HG03139 (cell line): ENCODE measurements at regions not wholly inside any gene's neighbourhood (a gene's known extent, or its start where the extent isn't known, plus 50 kb on each side); places are given as distances from the start of the nearest gene placed in this dataset.
"Not testable (repeated sequence)": the region's sequence is repeated elsewhere in the genome, so short reads cannot be mapped to it uniquely, and the experiment has no call there.

Experiments
- ATAC-seq: cut with Tn5 transposase; IDR thresholded peaks from one replicate; pipeline ENCODE4 v1.9.1; 2021; ENCODE audit not compliant: unreplicated experiment

GRCh38 chr13:76630629-76631230, 255.5 kb downstream of the KCTD12 start:
- ATAC-seq, result no peak

GRCh38 chr13:76622315-76623040, 263.7 kb downstream of the KCTD12 start:
- no peak for ATAC-seq

GRCh38 chr13:76621705-76622104, 264.5 kb downstream of the KCTD12 start:
- ATAC-seq, result no peak

GRCh38 chr13:76620036-76620435, 266.2 kb downstream of the KCTD12 start:
- ATAC-seq, result no peak

- ATAC-seq, result no peak
Measured at GRCh38 chr13:76619631-76620030, 266.6 kb downstream of the KCTD12 start.

GRCh38 chr13:76610819-76611415, 275.3 kb downstream of the KCTD12 start:
- ATAC-seq, result no peak

GRCh38 chr13:76609643-76610042, 276.6 kb downstream of the KCTD12 start:
- no peak for ATAC-seq

GRCh38 chr13:76607866-76608265, 278.3 kb downstream of the KCTD12 start:
- ATAC-seq, result no peak

- ATAC-seq, result no peak
Measured at GRCh38 chr13:76600081-76600480, 286.1 kb downstream of the KCTD12 start.

GRCh38 chr13:76597868-76598267, 288.3 kb downstream of the KCTD12 start:
- no peak for ATAC-seq

GRCh38 chr13:76596216-76596615, 290.0 kb downstream of the KCTD12 start:
- no peak for ATAC-seq

GRCh38 chr13:76594435-76594834, 291.8 kb downstream of the KCTD12 start:
- ATAC-seq, result no peak

- no peak for ATAC-seq
Measured at GRCh38 chr13:76586842-76587241, 299.4 kb downstream of the KCTD12 start.

GRCh38 chr13:76579701-76580100, 306.5 kb downstream of the KCTD12 start:
- no peak for ATAC-seq

GRCh38 chr13:76575634-76576033, 310.6 kb downstream of the KCTD12 start:
- not testable (repeated sequence) for ATAC-seq

- no peak for ATAC-seq
Measured at GRCh38 chr13:76570510-76570971, 315.7 kb downstream of the KCTD12 start.

- no peak for ATAC-seq
Measured at GRCh38 chr13:76556627-76557026, 329.6 kb downstream of the KCTD12 start.

GRCh38 chr13:76552807-76553206, 333.4 kb downstream of the KCTD12 start:
- ATAC-seq, result no peak

- no peak for ATAC-seq
Measured at GRCh38 chr13:76552041-76552772, 334.0 kb downstream of the KCTD12 start.

- ATAC-seq, result no peak
Measured at GRCh38 chr13:76542176-76542575, 344.0 kb downstream of the KCTD12 start.

- no peak for ATAC-seq
Measured at GRCh38 chr13:76538004-76538403, 348.2 kb downstream of the KCTD12 start.

- ATAC-seq, result no peak
Measured at GRCh38 chr13:76533251-76533650, 353.0 kb downstream of the KCTD12 start.
